Endometrial microvascular endothelial cells (primary cell): ENCODE measurements at regions not wholly inside any gene's neighbourhood (a gene's known extent, or its start where the extent isn't known, plus 50 kb on each side); places are given as distances from the start of the nearest gene placed in this dataset.

Experiments
- in situ Hi-C: cut with HindIII; loops from 2 replicates; pipeline ENCODE4 v1.10.0; 2017; ENCODE audit warnings: low sequenced_read_pairs, low pct_unique_long_range_greater_than_20kb; ENCODE audit errors: inconsistent ontology term

DNA sequence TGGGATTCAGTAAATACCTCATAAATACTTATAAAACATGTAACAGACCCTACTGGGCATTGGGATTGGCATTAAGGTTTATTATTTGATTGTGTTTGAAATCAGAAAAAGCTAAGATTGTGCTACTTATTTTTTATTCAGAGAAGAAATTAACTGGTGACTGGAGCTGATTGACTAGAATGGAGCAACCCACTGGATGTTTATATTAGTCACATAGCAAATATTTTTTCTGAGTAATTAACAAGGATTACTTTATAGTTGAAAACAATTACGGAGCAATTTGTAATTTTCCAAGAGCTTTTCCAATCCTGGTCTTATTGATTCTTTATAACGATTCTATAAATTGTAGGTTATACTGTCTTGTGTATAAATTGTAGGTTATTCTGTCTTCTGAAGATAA is 208.7 kb downstream of the HLX start:
- in situ Hi-C loops: no loop called here

DNA sequence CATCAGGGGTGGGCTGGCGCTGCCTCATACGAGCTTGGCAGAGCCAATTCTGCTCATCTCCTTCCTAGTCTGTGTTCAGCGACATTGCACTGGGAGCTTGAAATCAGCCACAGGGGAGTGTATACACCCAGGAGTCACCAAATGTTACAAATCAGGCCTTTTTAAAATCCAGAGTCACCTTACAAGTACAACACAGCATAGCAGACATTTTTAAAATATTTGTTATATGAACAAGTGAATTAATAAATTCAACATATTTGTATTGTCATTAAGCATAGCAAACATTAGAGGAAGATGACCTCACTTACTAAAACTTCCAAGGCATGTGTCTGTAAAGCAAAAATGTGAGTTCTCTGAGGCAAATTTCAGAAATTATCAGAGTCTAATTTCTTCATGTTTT is 210.0 kb downstream of the HLX start:
- in situ Hi-C loops: no loop called here

DNA sequence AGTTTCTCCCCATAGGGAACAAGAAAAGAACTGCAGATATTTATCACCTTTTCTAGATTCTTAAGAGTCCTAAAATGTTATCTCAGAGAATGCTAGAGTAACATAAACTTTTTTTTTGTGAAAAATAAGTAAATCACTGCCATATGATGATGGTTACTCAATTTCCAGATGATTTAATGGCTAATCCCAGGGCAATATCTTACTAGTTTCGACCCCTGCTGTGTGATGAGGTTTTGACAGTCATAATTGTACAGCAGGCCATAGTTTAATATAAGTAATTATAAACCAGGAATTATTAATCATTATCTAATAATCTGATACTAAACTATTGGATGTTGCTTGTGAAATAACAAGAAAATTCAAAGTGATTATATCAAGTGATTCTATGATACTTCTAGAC is 210.6 kb downstream of the HLX start:
- in situ Hi-C loops: no loop called here

DNA sequence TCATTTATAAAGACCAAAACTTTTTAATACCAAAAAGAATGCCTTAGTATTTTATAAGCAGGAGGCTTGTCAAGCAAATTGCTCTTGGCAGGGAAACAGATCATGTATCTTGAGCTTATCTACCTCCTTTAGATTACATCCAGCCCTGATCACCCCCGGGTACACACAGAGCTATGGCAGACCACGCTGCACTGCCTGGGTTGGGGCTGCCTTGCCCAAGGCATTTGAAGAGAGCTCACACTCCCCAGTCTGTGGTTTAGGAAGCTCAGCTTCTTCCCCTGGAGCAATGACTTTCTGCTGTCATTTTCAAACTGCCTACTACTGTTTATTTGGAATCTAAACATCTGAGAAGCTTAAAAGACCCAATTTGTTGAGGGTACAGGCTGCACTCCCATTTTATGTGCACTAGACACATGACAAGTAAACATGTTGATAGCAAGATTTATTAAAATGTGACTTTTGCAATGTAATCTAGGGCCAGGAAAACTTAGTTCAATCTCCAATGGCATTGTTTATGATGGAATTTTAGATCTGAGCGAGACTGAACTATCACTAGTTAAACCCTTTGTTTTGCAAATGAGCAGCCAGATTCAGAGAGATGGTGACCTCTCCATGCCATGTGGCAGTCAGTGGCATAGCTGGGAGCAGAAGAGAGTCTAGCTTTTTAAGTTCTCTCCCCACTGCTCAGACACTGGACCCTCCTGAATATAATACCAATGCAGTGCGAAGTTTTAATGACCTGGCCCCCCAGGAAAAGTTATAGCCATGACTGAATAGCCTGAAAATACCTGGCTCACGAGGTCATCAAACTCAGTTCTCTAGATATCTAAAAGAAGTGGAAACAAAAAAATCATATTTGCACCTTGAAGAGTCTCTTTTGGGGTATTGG is 214.9 kb downstream of the HLX start:
- in situ Hi-C loops: no loop called here

DNA sequence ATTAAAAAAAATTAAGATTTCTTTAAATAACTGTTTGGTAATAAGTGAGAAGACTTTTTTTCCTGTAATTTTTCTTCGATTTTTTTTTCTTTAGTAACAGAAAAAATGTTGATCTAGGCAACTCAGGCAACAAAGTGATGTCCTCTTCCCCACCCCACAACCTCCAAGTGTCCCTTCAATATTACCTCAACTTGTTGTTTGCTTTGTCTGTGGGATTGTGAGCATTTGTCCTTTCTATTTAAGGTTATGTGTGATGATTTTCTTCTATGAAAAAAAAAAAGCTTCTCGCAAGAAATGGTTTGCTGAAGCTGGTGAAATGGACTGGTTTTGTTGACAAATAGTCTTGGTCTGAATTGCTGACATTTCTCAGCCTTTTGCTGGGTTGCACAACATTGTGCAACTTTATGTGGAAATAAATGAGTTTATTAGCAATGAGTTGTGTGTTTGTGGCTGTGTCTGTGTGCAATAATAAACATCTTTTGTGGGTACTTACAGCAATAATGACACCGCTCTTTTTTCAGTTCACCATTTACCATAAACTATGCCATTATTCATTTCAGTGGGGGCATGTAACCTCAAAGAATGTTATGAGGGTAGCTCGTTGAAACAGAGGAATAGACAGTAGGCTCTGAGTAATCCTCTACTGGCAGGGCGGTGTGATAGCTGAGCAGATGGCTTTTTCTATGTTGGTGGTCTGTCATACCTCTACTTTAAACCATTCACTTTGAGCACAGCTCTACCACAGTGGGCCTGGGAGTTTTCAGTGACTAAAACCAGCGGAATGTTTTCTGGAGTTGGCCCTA is 218.4 kb downstream of the HLX start:
- in situ Hi-C loops: no loop called here

DNA sequence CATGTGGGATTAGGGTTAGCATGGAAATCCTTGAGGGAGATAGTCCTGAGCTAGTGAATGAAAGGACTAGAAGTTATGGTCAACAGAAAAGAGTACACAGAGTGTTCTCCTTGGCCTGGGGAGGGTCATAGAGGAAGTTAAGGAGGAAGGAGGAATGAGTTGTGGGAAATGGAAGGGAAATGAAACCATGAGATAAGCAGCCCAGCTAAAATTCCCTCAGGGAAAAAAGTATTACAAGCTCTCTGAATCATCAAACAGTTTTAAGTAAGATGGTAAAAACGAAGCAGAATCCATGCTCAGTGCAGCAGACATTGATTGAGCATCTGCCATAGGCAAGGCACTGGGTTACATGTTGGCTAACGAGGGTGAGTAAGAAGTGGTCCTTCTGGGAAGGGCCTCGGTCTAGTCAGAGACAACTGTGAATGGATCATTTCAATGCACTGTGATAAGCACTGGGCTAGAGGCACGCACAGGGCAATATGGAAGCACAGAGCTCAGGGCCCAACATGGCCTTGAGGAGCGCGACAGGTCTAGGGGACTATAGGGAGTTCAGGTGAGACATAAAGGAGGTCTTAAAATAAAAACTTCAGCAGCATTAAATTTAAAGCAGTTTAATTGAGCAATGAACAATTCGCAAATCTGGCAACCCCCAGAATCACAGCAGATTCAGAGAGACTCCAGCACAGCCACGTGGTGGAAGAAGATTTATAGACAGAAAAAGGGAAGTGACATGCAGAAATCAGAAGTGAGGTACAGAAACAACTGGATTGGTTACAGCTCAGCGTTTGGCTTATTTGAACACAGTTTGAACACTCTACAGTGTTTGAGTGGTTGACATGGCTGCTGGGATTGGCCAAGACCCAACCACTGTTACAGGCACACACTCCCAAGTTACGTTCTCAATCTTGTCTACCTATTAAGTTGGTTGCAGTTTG is 219.5 kb downstream of the HLX start:
- in situ Hi-C loops: no loop called here

DNA sequence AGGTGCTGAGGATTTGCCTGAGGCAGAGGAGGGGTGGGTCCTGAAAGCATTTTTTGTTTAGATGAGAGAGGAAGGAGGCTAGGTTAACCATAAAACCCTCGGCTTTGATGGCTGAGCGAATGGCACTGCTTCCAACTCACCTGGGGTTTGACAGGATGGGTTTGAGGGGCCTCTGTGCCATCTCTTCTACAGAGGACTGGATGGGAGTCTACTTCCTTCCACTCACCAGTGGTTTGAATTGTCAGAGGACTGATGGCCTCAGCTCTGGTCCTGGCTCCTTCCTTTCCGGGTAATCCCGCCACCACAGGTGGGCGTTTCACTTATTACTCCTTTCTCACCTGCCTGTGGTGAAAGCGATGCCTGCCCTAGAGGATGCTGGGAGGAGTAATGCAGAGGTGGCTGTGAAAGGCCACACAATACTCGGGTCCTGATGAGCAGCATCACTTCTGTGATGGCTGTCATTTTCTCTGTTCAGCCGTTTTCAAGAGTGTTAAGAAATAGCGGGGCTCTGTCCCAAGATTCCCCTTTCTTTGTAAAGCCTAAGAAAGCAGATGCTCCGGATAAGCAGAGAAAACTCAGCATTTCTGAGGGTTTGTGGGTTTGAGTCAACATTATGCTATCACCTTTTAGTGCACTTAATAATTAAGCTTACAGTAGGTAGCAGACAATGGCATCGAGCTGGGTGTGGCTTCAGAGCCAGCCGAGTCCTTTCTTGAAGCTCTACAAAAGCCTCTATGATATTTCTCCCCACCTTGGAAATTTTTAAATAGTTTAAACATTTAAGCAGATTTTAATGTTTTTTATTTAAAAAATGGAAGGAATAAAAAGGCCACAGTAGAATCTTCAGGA is 220.7 kb downstream of the HLX start:
- in situ Hi-C loops: no loop called here

DNA sequence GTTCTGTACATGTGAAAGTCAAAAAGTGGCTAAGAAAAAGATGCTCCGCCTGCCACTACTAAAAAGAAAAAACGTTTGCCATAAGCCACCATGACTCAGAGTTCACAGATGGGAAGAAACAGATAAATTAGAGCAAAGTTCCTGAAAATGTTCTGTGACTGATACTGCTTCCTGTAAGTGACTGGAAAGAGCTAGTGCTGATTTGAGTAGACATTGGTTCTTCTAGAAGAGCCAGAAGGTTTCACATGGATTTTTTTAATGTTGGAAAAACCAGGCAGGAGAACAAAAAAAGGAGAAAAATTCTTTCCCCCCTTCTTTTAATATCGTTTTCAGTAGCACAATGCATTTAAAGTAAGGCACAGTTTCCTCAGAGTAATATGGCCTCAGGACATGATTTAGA is 221.4 kb downstream of the HLX start:
- in situ Hi-C loops: no loop called here

DNA sequence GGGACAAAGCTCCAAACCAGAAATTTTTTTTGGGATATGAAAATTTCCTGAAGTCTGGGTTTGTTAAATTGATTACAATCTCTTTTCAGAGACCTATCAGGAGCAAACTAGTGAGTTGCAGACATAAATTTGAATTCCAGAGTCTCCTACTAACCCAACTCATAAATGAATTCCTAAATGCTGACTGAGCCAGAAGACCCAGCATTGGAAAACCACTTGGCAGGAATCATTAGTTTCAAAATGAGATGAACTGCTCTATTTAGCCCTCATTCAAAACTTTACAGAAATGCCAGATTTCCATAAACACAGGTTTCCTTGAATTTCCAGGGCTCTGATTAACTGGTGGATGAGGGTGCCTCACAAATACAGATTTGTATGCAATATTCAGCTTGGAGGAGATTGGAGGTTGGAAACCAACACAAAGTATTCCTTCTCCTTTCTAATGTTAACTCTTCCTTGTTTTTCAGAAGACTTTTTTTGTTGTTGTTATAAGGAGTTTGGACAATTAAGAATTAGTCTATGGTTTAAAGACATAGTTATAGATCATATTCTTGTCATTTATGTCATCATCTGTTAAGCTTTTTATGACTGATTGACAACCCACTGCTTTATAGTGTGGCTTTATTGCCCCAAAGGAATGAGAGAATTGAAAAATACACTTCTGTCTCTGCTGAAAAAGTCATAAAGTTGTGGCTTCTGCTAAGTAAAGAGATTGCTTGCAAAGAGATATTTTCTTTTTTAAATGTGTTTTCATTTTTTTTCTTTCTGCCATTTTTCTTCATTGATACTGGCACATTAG is 222.8 kb downstream of the HLX start:
- in situ Hi-C loops: no loop called here

DNA sequence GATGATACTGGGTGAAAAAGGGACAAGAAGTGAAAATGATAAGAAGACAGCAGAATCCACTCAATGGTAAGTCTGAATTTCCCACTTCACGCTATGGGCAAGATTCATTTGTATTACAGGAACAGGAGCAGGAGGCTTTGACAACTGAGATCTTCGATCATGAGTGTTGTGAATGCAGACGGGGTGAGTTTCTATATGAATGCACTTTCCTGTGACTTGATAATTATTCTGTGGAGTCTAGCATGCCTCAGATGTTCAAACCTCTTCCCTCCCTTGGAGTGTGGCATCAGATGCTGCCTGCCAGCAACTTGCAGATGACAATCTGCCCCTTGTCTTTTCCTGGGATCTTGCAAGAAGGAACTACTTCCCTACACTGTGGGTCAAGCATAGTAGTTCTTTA is 225.4 kb downstream of the HLX start:
- in situ Hi-C loops: no loop called here

DNA sequence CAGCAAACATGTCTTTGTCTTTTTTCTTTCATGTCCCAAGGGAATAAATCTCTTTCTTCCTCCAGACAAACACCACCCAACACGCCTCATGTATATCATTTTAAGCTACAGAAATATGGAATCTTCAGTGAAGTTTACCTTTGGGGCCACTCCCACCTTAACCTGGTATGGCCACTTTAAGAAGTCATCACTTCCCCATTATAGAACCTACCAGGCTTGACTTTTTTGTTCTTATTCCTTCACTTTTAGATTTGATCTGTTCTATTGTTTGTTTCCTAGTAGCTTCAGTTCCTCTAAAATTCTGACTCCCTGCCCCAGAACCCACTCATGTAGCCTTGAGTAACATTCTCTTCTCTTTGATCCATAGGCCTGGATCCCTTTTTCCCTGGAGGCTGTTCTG is 226.3 kb downstream of the HLX start:
- in situ Hi-C loops: no loop called here

DNA sequence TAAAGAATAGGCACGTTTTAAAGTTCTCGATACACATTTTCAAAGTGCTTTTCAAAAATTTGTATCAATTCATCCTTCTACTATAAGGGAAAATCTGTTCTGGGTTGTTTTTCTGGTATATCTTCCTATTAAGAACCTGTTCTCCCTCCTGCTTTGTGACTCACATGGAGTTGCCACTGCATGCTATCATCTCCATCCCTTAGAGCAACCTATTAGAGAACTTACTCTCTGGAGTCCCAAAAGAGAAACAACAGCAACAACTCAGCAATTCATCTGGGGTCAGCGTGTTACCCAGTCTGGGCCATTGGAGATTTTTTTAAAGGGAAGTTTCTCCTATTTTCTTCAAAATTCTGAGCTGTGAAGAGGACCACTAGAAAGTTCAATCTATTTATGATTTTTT is 227.4 kb downstream of the HLX start:
- in situ Hi-C loops: no loop called here

DNA sequence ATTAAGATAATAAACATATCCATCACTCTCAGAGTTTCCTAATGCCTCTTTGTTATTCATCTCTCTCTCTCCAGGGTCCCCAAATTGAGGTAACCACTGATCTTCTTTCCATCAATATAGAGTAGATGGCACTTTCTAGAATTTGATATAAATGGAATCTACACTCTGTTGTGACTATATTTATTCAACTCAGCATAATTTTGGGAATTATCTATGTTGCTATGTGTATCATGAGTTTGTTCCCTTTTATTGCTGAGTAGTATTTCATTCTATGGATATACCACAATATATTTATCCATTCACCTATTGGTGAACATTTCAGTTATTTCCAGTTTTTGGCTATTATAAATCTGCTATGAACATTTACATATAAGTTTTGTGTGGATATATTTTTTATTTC is 230.7 kb downstream of the HLX start:
- in situ Hi-C loops: no loop called here

DNA sequence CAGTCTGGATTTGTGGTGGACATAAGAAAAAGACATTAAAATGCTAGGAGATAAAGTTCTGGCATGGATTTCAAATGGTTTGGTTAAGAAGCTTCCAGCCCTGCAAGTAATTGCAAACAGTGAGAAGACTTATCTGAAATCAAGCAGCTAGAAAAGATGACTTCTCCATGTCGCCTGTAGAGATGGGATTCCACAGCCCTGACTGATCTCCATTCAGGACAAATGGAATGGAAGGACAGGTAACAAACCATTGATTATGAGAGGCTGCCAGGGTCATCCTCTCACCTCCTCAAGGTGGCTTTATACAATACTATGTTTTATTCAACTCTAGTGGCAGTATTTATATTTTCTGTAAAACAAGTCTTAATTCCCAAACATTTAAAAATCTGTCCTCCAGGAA is 237.9 kb downstream of the HLX start:
- in situ Hi-C loops: no loop called here

DNA sequence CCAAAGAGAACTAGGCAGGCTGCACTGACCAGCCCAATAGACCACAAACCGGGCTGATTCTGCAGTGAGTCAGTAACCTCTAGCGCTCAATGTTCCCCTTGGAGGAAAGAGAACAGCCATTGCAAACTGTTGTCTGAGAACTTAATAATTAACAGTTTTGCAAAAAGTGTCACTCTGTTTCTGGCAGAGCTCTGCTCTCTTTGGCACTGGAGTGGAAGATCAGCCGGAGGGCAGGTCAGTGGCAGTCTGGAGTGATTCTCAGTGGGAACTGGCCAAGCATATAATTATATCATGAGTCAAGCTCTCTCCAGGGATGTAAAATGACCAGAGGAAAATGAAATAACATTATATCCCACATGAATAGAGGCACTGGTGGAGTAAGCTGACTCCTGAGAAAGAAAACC is 238.3 kb downstream of the HLX start:
- in situ Hi-C loops: no loop called here

DNA sequence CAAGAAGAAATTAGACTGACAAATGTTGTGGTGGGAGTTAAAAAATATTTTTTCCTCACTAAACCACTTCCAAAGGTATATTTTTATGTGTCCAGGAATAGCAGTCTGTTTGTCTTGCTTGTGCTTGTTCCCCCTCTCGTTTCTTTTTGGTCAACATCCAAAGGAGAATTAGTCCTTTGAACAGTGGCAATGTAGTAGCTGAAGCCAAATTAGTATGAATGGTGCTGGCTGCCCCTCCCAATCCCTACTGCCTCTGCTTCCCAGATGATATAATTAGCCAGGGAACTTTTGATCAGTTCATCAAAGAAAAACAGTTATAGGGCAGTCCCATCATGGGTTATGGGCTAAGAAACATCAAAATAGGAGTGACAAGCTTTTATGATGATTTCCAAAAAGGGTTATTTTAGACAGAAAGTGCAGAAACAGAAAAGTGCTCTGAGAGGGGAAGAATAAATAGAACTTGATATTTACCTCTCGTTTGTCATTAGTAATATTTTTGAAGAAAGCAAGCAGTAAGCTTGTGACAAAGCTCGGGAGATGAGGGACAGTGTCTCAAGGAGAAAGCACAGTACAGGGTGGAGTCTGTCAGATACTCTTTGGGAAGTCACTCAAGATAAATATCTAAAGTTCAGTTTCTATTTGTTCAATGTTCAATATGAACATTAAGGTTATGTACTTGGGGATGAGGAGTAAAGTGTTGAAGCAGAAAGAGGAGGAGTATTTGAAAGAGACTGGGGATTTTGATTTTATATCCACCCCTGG is 239.1 kb downstream of the HLX start:
- in situ Hi-C loops: no loop called here

DNA sequence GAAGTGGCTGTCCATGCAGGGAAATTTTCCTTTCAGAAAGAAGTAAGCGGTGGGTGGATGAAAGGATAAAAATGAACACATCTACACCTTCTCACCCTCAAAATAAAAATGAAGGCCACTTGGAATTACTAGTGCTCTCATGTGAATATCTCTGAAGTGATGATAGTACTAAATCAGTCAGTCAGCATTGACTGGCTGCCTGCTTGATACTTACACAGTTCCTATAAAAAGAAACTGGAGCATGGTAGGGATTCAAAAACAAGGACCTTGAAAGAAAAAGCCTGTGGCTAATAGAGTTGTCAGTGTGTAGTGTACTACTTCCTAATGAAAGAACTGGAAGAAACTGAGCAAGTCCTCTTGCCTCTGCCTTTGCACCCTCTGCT is 239.7 kb downstream of the HLX start:
- in situ Hi-C loops: no loop called here
